Astrocyte (in vitro differentiated cells and primary cell): ENCODE measurements at regions not wholly inside any gene's neighbourhood (a gene's known extent, or its start where the extent isn't known, plus 50 kb on each side); places are given as distances from the start of the nearest gene placed in this dataset.

ENCODE experiments used
- DNase-seq: peaks from one replicate; pipeline ENCODE4 v3.0.0-alpha.2; 2010; ENCODE audit warnings: low read depth
- FAIRE-seq: peaks from 2 replicates; lab custom pipeline; 2011; peaks lifted over from hg19 to GRCh38; lab: Jason Lieb, UNC
- H2AFZ ChIP-seq: 2 replicates; pipeline ENCODE4 v1.6.0; 2012; ENCODE audit warnings: low read depth, low read length, inconsistent platforms
- H3K27ac ChIP-seq: 2 replicates; pipeline ENCODE4 v1.5.1; 2011; ENCODE audit warnings: low read depth, low read length, inconsistent platforms
- H3K27me3 ChIP-seq: 2 replicates; pipeline ENCODE4 v1.6.0; 2011; ENCODE audit warnings: low read length, inconsistent platforms; ENCODE audit not compliant: insufficient read depth
- H3K36me3 ChIP-seq: 2 replicates; pipeline ENCODE4 v1.5.1; 2011; ENCODE audit warnings: low read length, inconsistent platforms; ENCODE audit not compliant: insufficient read depth
- H3K4me1 ChIP-seq: 2 replicates; pipeline ENCODE4 v1.5.1; 2011; ENCODE audit warnings: low read length, inconsistent platforms; ENCODE audit not compliant: insufficient read depth
- H3K4me2 ChIP-seq: 2 replicates; pipeline ENCODE4 v1.6.0; 2012; ENCODE audit warnings: low read length, inconsistent platforms
- H3K4me3 ChIP-seq: 2 replicates; pipeline ENCODE4 v1.5.1; 2011; ENCODE audit warnings: low read depth, mild to moderate bottlenecking, low read length, inconsistent platforms; ENCODE audit not compliant: insufficient read depth
- H3K79me2 ChIP-seq: 2 replicates; pipeline ENCODE4 v1.6.0; 2012; ENCODE audit warnings: mild to moderate bottlenecking, low read length, inconsistent platforms; ENCODE audit not compliant: insufficient read depth
- H3K9ac ChIP-seq: 2 replicates; pipeline ENCODE4 v1.6.0; 2012; ENCODE audit warnings: mild to moderate bottlenecking, low read length, inconsistent platforms
- H3K9me3 ChIP-seq: 2 replicates; pipeline ENCODE4 v1.5.1; 2012; ENCODE audit warnings: low read depth, mild to moderate bottlenecking, low read length, inconsistent platforms; ENCODE audit not compliant: insufficient read depth
- H4K20me1 ChIP-seq: 2 replicates; pipeline ENCODE4 v1.6.0; 2012; ENCODE audit warnings: low read length, inconsistent platforms; ENCODE audit not compliant: insufficient read depth
- H3K27ac Mint-ChIP-seq: one replicate; pipeline ENCODE4 v1.8.0; 2021; ENCODE audit warnings: mild to moderate bottlenecking, mixed read lengths; ENCODE audit not compliant: unreplicated experiment
- H3K27me3 Mint-ChIP-seq: one replicate; pipeline ENCODE4 v1.8.0; 2021; ENCODE audit warnings: low read depth, mixed read lengths; ENCODE audit not compliant: unreplicated experiment
- H3K36me3 Mint-ChIP-seq: one replicate; pipeline ENCODE4 v1.8.0; 2021; ENCODE audit warnings: low read depth, mixed read lengths; ENCODE audit not compliant: unreplicated experiment
- H3K4me1 Mint-ChIP-seq: one replicate; pipeline ENCODE4 v1.8.0; 2021; ENCODE audit warnings: low read depth, mixed read lengths; ENCODE audit not compliant: unreplicated experiment
- H3K4me3 Mint-ChIP-seq: one replicate; pipeline ENCODE4 v1.8.0; 2021; ENCODE audit warnings: mild to moderate bottlenecking, moderate library complexity, mixed read lengths; ENCODE audit not compliant: unreplicated experiment
- H3K9me3 Mint-ChIP-seq: one replicate; pipeline ENCODE4 v1.8.0; 2021; ENCODE audit warnings: mild to moderate bottlenecking, mixed read lengths; ENCODE audit not compliant: unreplicated experiment
- CTCF ChIP-seq: IDR thresholded peaks from 2 replicates; pipeline ENCODE4 v1.5.1; 2011; ENCODE audit warnings: low read depth, mild to moderate bottlenecking, inconsistent platforms, low read length, moderate library complexity; ENCODE audit not compliant: insufficient read depth
- EZH2 ChIP-seq: IDR thresholded peaks from 2 replicates; pipeline ENCODE4 v1.6.1; 2012; ENCODE audit warnings: mild to moderate bottlenecking, low read length, inconsistent platforms; ENCODE audit not compliant: insufficient read depth

- no peaks in the 10 kb centered on the region for H3K79me2 ChIP-seq
- Mint-ChIP-seq H3K4me3 (no peak overlapping the region), H3K27ac (no peak overlapping the region), H3K36me3 (no peaks in the 10 kb centered on the region), H3K4me1 (peaks cover 4% of the 10 kb centered on the region), H3K27me3 (peaks cover 48% of the 10 kb centered on the region), H3K9me3 (peaks cover 4% of the 10 kb centered on the region)
- no peak overlapping the region for H3K4me3 ChIP-seq
- no peak overlapping the region for H2AFZ ChIP-seq
- peaks cover 6% of the 10 kb centered on the region for H3K9me3 ChIP-seq
- FAIRE-seq, result no peak
- TF ChIP-seq EZH2, result no peak
- no peak for TF ChIP-seq CTCF
- DNase-seq, result no peak
- no peaks in the 10 kb centered on the region for H3K27me3 ChIP-seq
- no peaks in the 10 kb centered on the region for H4K20me1 ChIP-seq
- H3K27ac ChIP-seq, result no peak overlapping the region
- H3K4me1 ChIP-seq, result no peaks in the 10 kb centered on the region
- no peak overlapping the region for H3K4me2 ChIP-seq
- H3K36me3 ChIP-seq, result no peaks in the 10 kb centered on the region
- H3K9ac ChIP-seq, result no peak overlapping the region
These were observed 959.1 kb downstream of the BRD1 start for GRCh38 chr22:48868554-48868953.

- Histone ChIP-seq H3K4me2 (no peak overlapping the region), H3K9me3 (peaks cover 6% of the 10 kb centered on the region), H4K20me1 (no peaks in the 10 kb centered on the region), H3K27ac (no peak overlapping the region), H3K27me3 (no peaks in the 10 kb centered on the region), H3K9ac (no peak overlapping the region), H3K36me3 (no peaks in the 10 kb centered on the region), H3K79me2 (no peaks in the 10 kb centered on the region), H2AFZ (no peak overlapping the region), H3K4me1 (no peaks in the 10 kb centered on the region), H3K4me3 (no peak overlapping the region)
- Mint-ChIP-seq H3K36me3 (no peaks in the 10 kb centered on the region), H3K4me1 (peaks cover 4% of the 10 kb centered on the region), H3K27ac (no peak overlapping the region), H3K27me3 (peaks cover 43% of the 10 kb centered on the region), H3K9me3 (peaks cover 4% of the 10 kb centered on the region), H3K4me3 (no peak overlapping the region)
- TF ChIP-seq EZH2 (no peak), CTCF (no peak)
- no peak for DNase-seq
- FAIRE-seq, result no peak
These were observed 959.8 kb downstream of the BRD1 start for GRCh38 chr22:48867891-48868290.

GRCh38 chr22:48866906-48867681 lies 960.6 kb downstream of the BRD1 start:
- H4K20me1 ChIP-seq, result no peaks in the 10 kb centered on the region
- no peaks in the 10 kb centered on the region for H3K27me3 ChIP-seq
- H3K9me3 Mint-ChIP-seq, result peaks cover 4% of the 10 kb centered on the region
- DNase-seq, result no peak
- peaks cover 4% of the 10 kb centered on the region for H3K4me1 Mint-ChIP-seq
- no peak overlapping the region for H3K4me3 ChIP-seq
- TF ChIP-seq CTCF (no peak), EZH2 (no peak)
- H2AFZ ChIP-seq, result no peak overlapping the region
- H3K27me3 Mint-ChIP-seq, result peaks cover 38% of the 10 kb centered on the region
- no peaks in the 10 kb centered on the region for H3K4me1 ChIP-seq
- no peak overlapping the region for H3K4me2 ChIP-seq
- FAIRE-seq, result no peak
- H3K36me3 Mint-ChIP-seq, result no peaks in the 10 kb centered on the region
- no peak overlapping the region for H3K4me3 Mint-ChIP-seq
- H3K36me3 ChIP-seq, result no peaks in the 10 kb centered on the region
- no peaks in the 10 kb centered on the region for H3K79me2 ChIP-seq
- H3K9me3 ChIP-seq, result peaks cover 6% of the 10 kb centered on the region
- no peak overlapping the region for H3K9ac ChIP-seq
- H3K27ac ChIP-seq, result no peak overlapping the region
- no peak overlapping the region for H3K27ac Mint-ChIP-seq
